ENCODE measurements at regions not wholly inside any gene's neighbourhood (a gene's known extent, or its start where the extent isn't known, plus 50 kb on each side); places are given as distances from the start of the nearest gene placed in this dataset.

DNA sequence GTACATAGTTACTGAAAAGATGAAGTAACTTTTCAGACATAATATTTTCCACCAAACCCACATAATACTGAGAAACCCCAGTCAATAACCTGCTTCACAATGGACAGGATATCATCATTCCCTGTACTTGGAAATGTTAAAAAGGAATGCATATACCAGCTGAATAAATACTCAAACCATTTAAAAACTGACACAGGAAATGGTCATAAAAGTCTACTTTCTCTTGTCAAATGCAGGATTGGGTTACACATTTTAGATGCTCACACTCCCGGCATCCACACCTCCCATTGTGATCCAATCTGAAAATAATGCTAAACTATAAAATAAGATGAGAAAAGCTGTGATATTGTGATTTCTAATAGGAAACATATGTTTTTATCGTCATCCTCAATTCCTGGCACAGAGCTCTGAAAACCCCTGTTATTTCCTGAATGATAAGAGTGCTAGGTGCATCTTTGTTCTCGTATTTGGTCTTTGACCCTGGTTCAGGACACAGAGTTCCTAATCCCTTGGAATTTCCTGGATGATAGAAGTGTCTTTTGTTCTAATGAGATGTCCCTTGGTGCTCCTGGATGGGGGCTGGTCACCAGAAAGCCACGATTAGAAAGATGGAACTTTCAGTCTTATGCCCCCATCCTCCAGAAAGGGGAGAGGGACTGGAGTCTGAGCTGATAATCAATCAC lies 821.3 kb downstream of the TRIML1 start:
- TF ChIP-seq EZH2phosphoT487 (IDR thresholded peaks at IDR 0.05; ENCODE audit: borderline replicate concordance, low read length) (no peak), CTCF (conservative IDR thresholded peaks at IDR 0.05; ENCODE audit: low read depth, low read length) (no peak), EZH2 (IDR thresholded peaks at IDR 0.05; ENCODE audit: low read length, unreplicated experiment) (no peak)

All from PC-3 (cell line).